ENCODE measurements at regions not wholly inside any gene's neighbourhood (a gene's known extent, or its start where the extent isn't known, plus 50 kb on each side); places are given as distances from the start of the nearest gene placed in this dataset.

GRCh38 chr1:184141361-184141880 is 89.9 kb downstream of the TSEN15 start:
- DNase-seq (ENCODE audit: low spot score) (no peak), ATAC-seq (no peak)

- DNase-seq (ENCODE audit: low spot score) (no peak), ATAC-seq (no peak)
These were observed 91.9 kb downstream of the TSEN15 start for GRCh38 chr1:184143449-184143848.

GRCh38 chr1:184145083-184145482 is 93.6 kb downstream of the TSEN15 start:
- no peak for DNase-seq (ENCODE audit: low spot score)
- ATAC-seq = no peak

- no peak for DNase-seq (ENCODE audit: low spot score)
- no peak for ATAC-seq
These were observed 94.7 kb downstream of the TSEN15 start for GRCh38 chr1:184146202-184146601.

GRCh38 chr1:184150776-184151531 is 99.4 kb downstream of the TSEN15 start:
- DNase-seq (ENCODE audit: low spot score) (no peak), ATAC-seq (no peak)

GRCh38 chr1:184152434-184152898 is 100.9 kb downstream of the TSEN15 start:
- ATAC-seq (peak; percentile 72), DNase-seq (ENCODE audit: low spot score) (no peak)

- DNase-seq (ENCODE audit: low spot score) (no peak), ATAC-seq (peak; percentile 27)
These were observed 101.4 kb downstream of the TSEN15 start for GRCh38 chr1:184152974-184153373.

- ATAC-seq (no peak), DNase-seq (ENCODE audit: low spot score) (no peak)
These were observed 102.2 kb downstream of the TSEN15 start for GRCh38 chr1:184153731-184154130.

- ATAC-seq (no peak), DNase-seq (ENCODE audit: low spot score) (no peak)
These were observed 105.2 kb downstream of the TSEN15 start for GRCh38 chr1:184156521-184157393.

- ATAC-seq = no peak
- DNase-seq (ENCODE audit: low spot score) = no peak
These were observed 105.8 kb downstream of the TSEN15 start for GRCh38 chr1:184157394-184157742.

- DNase-seq (ENCODE audit: low spot score) = no peak
- no peak for ATAC-seq
These were observed 107.6 kb downstream of the TSEN15 start for GRCh38 chr1:184158896-184159681.

GRCh38 chr1:184160236-184160635 is 108.7 kb downstream of the TSEN15 start:
- no peak for ATAC-seq
- no peak for DNase-seq (ENCODE audit: low spot score)

- DNase-seq (ENCODE audit: low spot score) (no peak), ATAC-seq (no peak)
These were observed 109.7 kb downstream of the TSEN15 start for GRCh38 chr1:184161071-184161698.

- DNase-seq (ENCODE audit: low spot score) (no peak), ATAC-seq (no peak)
These were observed 110.8 kb downstream of the TSEN15 start for GRCh38 chr1:184162281-184162680.

GRCh38 chr1:184163674-184164465 is 112.3 kb downstream of the TSEN15 start:
- ATAC-seq (no peak), DNase-seq (ENCODE audit: low spot score) (no peak)

GRCh38 chr1:184164536-184164935 is 113.0 kb downstream of the TSEN15 start:
- ATAC-seq (no peak), DNase-seq (ENCODE audit: low spot score) (no peak)

- ATAC-seq (no peak), DNase-seq (ENCODE audit: low spot score) (no peak)
These were observed 115.0 kb downstream of the TSEN15 start for GRCh38 chr1:184166485-184166884.

- no peak for ATAC-seq
- no peak for DNase-seq (ENCODE audit: low spot score)
These were observed 115.8 kb downstream of the TSEN15 start for GRCh38 chr1:184167352-184167751.

GRCh38 chr1:184170719-184171118 is 119.2 kb downstream of the TSEN15 start:
- DNase-seq (ENCODE audit: low spot score) = no peak
- no peak for ATAC-seq

GRCh38 chr1:184176058-184176457 is 124.5 kb downstream of the TSEN15 start:
- ATAC-seq = peak; percentile 99
- no peak for DNase-seq (ENCODE audit: low spot score)
